ENCODE measurements at regions not wholly inside any gene's neighbourhood (a gene's known extent, or its start where the extent isn't known, plus 50 kb on each side); places are given as distances from the start of the nearest gene placed in this dataset.

GRCh38 chr4:36590343-36590742, 308.9 kb downstream of the DTHD1 start:
- peaks cover 0 to 7% of the 10 kb centered on the region in 2 donors for H3K9me3 ChIP-seq (replicated peaks in 1 of 2; ENCODE audit: control insufficient read depth in 1 of 2, insufficient read depth in 1 of 2, low read length in 2 of 2)
- Mint-ChIP-seq H3K27ac (no peak overlapping the region), H3K36me3 (no peaks in the 10 kb centered on the region), H3K4me3 (no peak overlapping the region), H3K9me3 (peaks cover 0 to 6% (median 3%) of the 10 kb centered on the region in 7 donors), H3K4me1 (no peaks in the 10 kb centered on the region), H3K27me3 (ENCODE audit: low read depth in 3 of 3) (no peaks in the 10 kb centered on the region)
- no peak overlapping the region for H3K27ac ChIP-seq (ENCODE audit: low read depth in 1 of 2, low read length in 2 of 2)
- no peak overlapping the region for H3K9ac ChIP-seq (ENCODE audit: insufficient read depth, low read length, poor library complexity, severe bottlenecking)
- no peak overlapping the region for H3K4me2 ChIP-seq (replicated peaks; ENCODE audit: extremely low read depth, low read length, poor library complexity, severe bottlenecking)
- no peak for TF ChIP-seq CTCF (IDR thresholded peaks at IDR 0.05)
- intact Hi-C loops (cut with micrococcal nuclease) = no loop called here
- no peaks in the 10 kb centered on the region for H3K36me3 ChIP-seq (replicated peaks in 1 of 2; ENCODE audit: control insufficient read depth in 1 of 2, insufficient read depth in 2 of 2, low read length in 2 of 2)
- H3K4me3 ChIP-seq (replicated peaks in 1 of 3; ENCODE audit: low read depth in 2 of 3, low read length in 3 of 3) = no peak overlapping the region
- no peaks in the 10 kb centered on the region for H4K20me1 ChIP-seq (ENCODE audit: insufficient read depth, low read length)
- no peaks in the 10 kb centered on the region for H3K4me1 ChIP-seq (ENCODE audit: control insufficient read depth in 1 of 2, insufficient read depth in 2 of 2, low read length in 2 of 2)
- no peak overlapping the region for H2AFZ ChIP-seq (ENCODE audit: insufficient read depth, low read depth, low read length, poor library complexity, severe bottlenecking)
- no peaks in the 10 kb centered on the region for H3K79me2 ChIP-seq (ENCODE audit: insufficient read depth, low read length)
- no peaks in the 10 kb centered on the region for H3K27me3 ChIP-seq (ENCODE audit: control insufficient read depth in 2 of 2, insufficient read depth in 2 of 2, low read length in 2 of 2)
- DNase-seq = no peak

- Mint-ChIP-seq H3K36me3 (no peaks in the 10 kb centered on the region), H3K27me3 (ENCODE audit: low read depth in 3 of 3) (no peaks in the 10 kb centered on the region), H3K4me3 (no peak overlapping the region), H3K9me3 (peaks cover 0 to 3% (median 0%) of the 10 kb centered on the region in 7 donors), H3K27ac (no peak overlapping the region), H3K4me1 (no peaks in the 10 kb centered on the region)
- no peak overlapping the region for H2AFZ ChIP-seq (ENCODE audit: insufficient read depth, low read depth, low read length, poor library complexity, severe bottlenecking)
- H3K79me2 ChIP-seq (ENCODE audit: insufficient read depth, low read length) = no peaks in the 10 kb centered on the region
- no peaks in the 10 kb centered on the region for H4K20me1 ChIP-seq (ENCODE audit: insufficient read depth, low read length)
- no peak for DNase-seq
- H3K4me3 ChIP-seq (replicated peaks in 1 of 3; ENCODE audit: low read depth in 2 of 3, low read length in 3 of 3) = no peak overlapping the region
- no peaks in the 10 kb centered on the region for H3K9me3 ChIP-seq (replicated peaks in 1 of 2; ENCODE audit: control insufficient read depth in 1 of 2, insufficient read depth in 1 of 2, low read length in 2 of 2)
- no peak overlapping the region for H3K27ac ChIP-seq (ENCODE audit: low read depth in 1 of 2, low read length in 2 of 2)
- intact Hi-C loops (cut with micrococcal nuclease) = no loop called here
- H3K4me2 ChIP-seq (replicated peaks; ENCODE audit: extremely low read depth, low read length, poor library complexity, severe bottlenecking) = no peak overlapping the region
- no CpG with 5 or more reads among the region's 3 CpGs for WGBS (ENCODE audit: insufficient coverage)
- no peaks in the 10 kb centered on the region for H3K4me1 ChIP-seq (ENCODE audit: control insufficient read depth in 1 of 2, insufficient read depth in 2 of 2, low read length in 2 of 2)
- no peaks in the 10 kb centered on the region for H3K36me3 ChIP-seq (replicated peaks in 1 of 2; ENCODE audit: control insufficient read depth in 1 of 2, insufficient read depth in 2 of 2, low read length in 2 of 2)
- no peaks in the 10 kb centered on the region for H3K27me3 ChIP-seq (ENCODE audit: control insufficient read depth in 2 of 2, insufficient read depth in 2 of 2, low read length in 2 of 2)
- TF ChIP-seq CTCF (IDR thresholded peaks at IDR 0.05) = no peak
- H3K9ac ChIP-seq (ENCODE audit: insufficient read depth, low read length, poor library complexity, severe bottlenecking) = no peak overlapping the region
Observed at GRCh38 chr4:36601864-36602495, 320.6 kb downstream of the DTHD1 start.
